ENCODE measurements at regions not wholly inside any gene's neighbourhood (a gene's known extent, or its start where the extent isn't known, plus 50 kb on each side); places are given as distances from the start of the nearest gene placed in this dataset.
A peak's percentile ranks its signal among the peaks of the same experiment; 100 is the strongest.
"Not testable (repeated sequence)": the region's sequence is repeated elsewhere in the genome, so short reads cannot be mapped to it uniquely, and the experiment has no call there.

GRCh38 chr5:34179453-34180190 is 136.6 kb upstream of the C1QTNF3 start:
- H3K4me3 ChIP-seq (ENCODE audit: low read depth, low read length); CTCF ChIA-PET; POLR2A ChIA-PET; H3K27me3 ChIP-seq (ENCODE audit: control insufficient read depth, insufficient read depth, low read length); H3K36me3 ChIP-seq (ENCODE audit: control insufficient read depth, insufficient read depth, low read length); DNase-seq (ENCODE audit: low read depth): not testable (repeated sequence)

- H3K36me3 ChIP-seq (ENCODE audit: control insufficient read depth, insufficient read depth, low read length); POLR2A ChIA-PET; H3K4me3 ChIP-seq (ENCODE audit: low read depth, low read length); CTCF ChIA-PET; H3K27me3 ChIP-seq (ENCODE audit: control insufficient read depth, insufficient read depth, low read length); DNase-seq (ENCODE audit: low read depth): not testable (repeated sequence)
These were observed 137.2 kb upstream of the C1QTNF3 start for GRCh38 chr5:34180225-34180624.

GRCh38 chr5:34180940-34181614 is 138.1 kb upstream of the C1QTNF3 start:
- DNase-seq (ENCODE audit: low read depth); POLR2A ChIA-PET: not testable (repeated sequence)

GRCh38 chr5:34185005-34185404 is 142.0 kb upstream of the C1QTNF3 start:
- DNase-seq (ENCODE audit: low read depth); H3K36me3 ChIP-seq (ENCODE audit: control insufficient read depth, insufficient read depth, low read length); CTCF ChIA-PET; H3K4me3 ChIP-seq (ENCODE audit: low read depth, low read length); POLR2A ChIA-PET; H3K27me3 ChIP-seq (ENCODE audit: control insufficient read depth, insufficient read depth, low read length): not testable (repeated sequence)

More at GRCh38 chr5:34180940-34181614, 138.1 kb upstream of the C1QTNF3 start:
- H3K27me3 ChIP-seq (ENCODE audit: control insufficient read depth, insufficient read depth, low read length); CTCF ChIA-PET; H3K4me3 ChIP-seq (ENCODE audit: low read depth, low read length); H3K36me3 ChIP-seq (ENCODE audit: control insufficient read depth, insufficient read depth, low read length): not testable (repeated sequence)

GRCh38 chr5:34185572-34185971 is 142.6 kb upstream of the C1QTNF3 start:
- DNase-seq (ENCODE audit: low read depth); CTCF ChIA-PET; H3K4me3 ChIP-seq (ENCODE audit: low read depth, low read length); H3K27me3 ChIP-seq (ENCODE audit: control insufficient read depth, insufficient read depth, low read length); POLR2A ChIA-PET; H3K36me3 ChIP-seq (ENCODE audit: control insufficient read depth, insufficient read depth, low read length): not testable (repeated sequence)

GRCh38 chr5:34186108-34186507 is 143.1 kb upstream of the C1QTNF3 start:
- H3K4me3 ChIP-seq (ENCODE audit: low read depth, low read length); DNase-seq (ENCODE audit: low read depth); H3K36me3 ChIP-seq (ENCODE audit: control insufficient read depth, insufficient read depth, low read length); H3K27me3 ChIP-seq (ENCODE audit: control insufficient read depth, insufficient read depth, low read length); CTCF ChIA-PET; POLR2A ChIA-PET: not testable (repeated sequence)

- DNase-seq (ENCODE audit: low read depth); H3K36me3 ChIP-seq (ENCODE audit: control insufficient read depth, insufficient read depth, low read length); CTCF ChIA-PET; POLR2A ChIA-PET; H3K27me3 ChIP-seq (ENCODE audit: control insufficient read depth, insufficient read depth, low read length); H3K4me3 ChIP-seq (ENCODE audit: low read depth, low read length): not testable (repeated sequence)
These were observed 143.9 kb upstream of the C1QTNF3 start for GRCh38 chr5:34186865-34187264.

- POLR2A ChIA-PET; H3K4me3 ChIP-seq (ENCODE audit: low read depth, low read length); H3K36me3 ChIP-seq (ENCODE audit: control insufficient read depth, insufficient read depth, low read length); H3K27me3 ChIP-seq (ENCODE audit: control insufficient read depth, insufficient read depth, low read length); CTCF ChIA-PET; DNase-seq (ENCODE audit: low read depth): not testable (repeated sequence)
These were observed 144.4 kb upstream of the C1QTNF3 start for GRCh38 chr5:34187441-34187840.

- H3K27me3 ChIP-seq (ENCODE audit: control insufficient read depth, insufficient read depth, low read length); POLR2A ChIA-PET; DNase-seq (ENCODE audit: low read depth); H3K36me3 ChIP-seq (ENCODE audit: control insufficient read depth, insufficient read depth, low read length); CTCF ChIA-PET; H3K4me3 ChIP-seq (ENCODE audit: low read depth, low read length): not testable (repeated sequence)
- peak; percentile 50 for TF ChIP-seq CTCF (IDR thresholded peaks at IDR 0.05; ENCODE audit: insufficient read depth, low read depth, low read length)
These were observed 145.2 kb upstream of the C1QTNF3 start for GRCh38 chr5:34188001-34188822.

GRCh38 chr5:34189246-34189645 is 146.2 kb upstream of the C1QTNF3 start:
- DNase-seq (ENCODE audit: low read depth); H3K4me3 ChIP-seq (ENCODE audit: low read depth, low read length); H3K36me3 ChIP-seq (ENCODE audit: control insufficient read depth, insufficient read depth, low read length); H3K27me3 ChIP-seq (ENCODE audit: control insufficient read depth, insufficient read depth, low read length); CTCF ChIA-PET; POLR2A ChIA-PET: not testable (repeated sequence)

- H3K36me3 ChIP-seq (ENCODE audit: control insufficient read depth, insufficient read depth, low read length); POLR2A ChIA-PET; H3K27me3 ChIP-seq (ENCODE audit: control insufficient read depth, insufficient read depth, low read length); DNase-seq (ENCODE audit: low read depth); H3K4me3 ChIP-seq (ENCODE audit: low read depth, low read length); CTCF ChIA-PET: not testable (repeated sequence)
These were observed 146.9 kb upstream of the C1QTNF3 start for GRCh38 chr5:34189752-34190411.

Measured in BJ (cell line).